ENCODE measurements at regions not wholly inside any gene's neighbourhood (a gene's known extent, or its start where the extent isn't known, plus 50 kb on each side); places are given as distances from the start of the nearest gene placed in this dataset.
"Not testable (repeated sequence)": the region's sequence is repeated elsewhere in the genome, so short reads cannot be mapped to it uniquely, and the experiment has no call there.

GRCh38 chr9:40928803-40929487 is 199.5 kb downstream of the FOXD4L6 start:
- DNase-seq = no peak

- DNase-seq = no peak
Measured at GRCh38 chr9:40927851-40928802, 200.4 kb downstream of the FOXD4L6 start.

- DNase-seq = no peak
Measured at GRCh38 chr9:40927260-40927631, 201.2 kb downstream of the FOXD4L6 start.

GRCh38 chr9:40926404-40927259 is 201.8 kb downstream of the FOXD4L6 start:
- no peak for DNase-seq

- DNase-seq = no peak
Measured at GRCh38 chr9:40925149-40925548, 203.3 kb downstream of the FOXD4L6 start.

- DNase-seq = not testable (repeated sequence)
Measured at GRCh38 chr9:40916399-40916783, 212.1 kb downstream of the FOXD4L6 start.

GRCh38 chr9:40915660-40916398 is 212.7 kb downstream of the FOXD4L6 start:
- not testable (repeated sequence) for DNase-seq

GRCh38 chr9:40914772-40915659 is 213.5 kb downstream of the FOXD4L6 start:
- no peak for DNase-seq

- no peak for DNase-seq
Measured at GRCh38 chr9:40913928-40914673, 214.4 kb downstream of the FOXD4L6 start.

- no peak for DNase-seq
Measured at GRCh38 chr9:40913096-40913719, 215.3 kb downstream of the FOXD4L6 start.

- DNase-seq = not testable (repeated sequence)
Measured at GRCh38 chr9:40912679-40913078, 215.8 kb downstream of the FOXD4L6 start.

- DNase-seq = no peak
Measured at GRCh38 chr9:40911647-40912046, 216.8 kb downstream of the FOXD4L6 start.

- DNase-seq = not testable (repeated sequence)
Measured at GRCh38 chr9:40910995-40911394, 217.5 kb downstream of the FOXD4L6 start.

- no peak for DNase-seq
Measured at GRCh38 chr9:40909821-40910220, 218.7 kb downstream of the FOXD4L6 start.

GRCh38 chr9:40909111-40909510 is 219.4 kb downstream of the FOXD4L6 start:
- not testable (repeated sequence) for DNase-seq

- no peak for DNase-seq
Measured at GRCh38 chr9:40907657-40908624, 220.5 kb downstream of the FOXD4L6 start.

- DNase-seq = not testable (repeated sequence)
Measured at GRCh38 chr9:40906879-40907278, 221.6 kb downstream of the FOXD4L6 start.

GRCh38 chr9:40892315-40892714 is 236.2 kb downstream of the FOXD4L6 start:
- DNase-seq = not testable (repeated sequence)

- not testable (repeated sequence) for DNase-seq
Measured at GRCh38 chr9:40885858-40886257, 242.6 kb downstream of the FOXD4L6 start.

Measured in hematopoietic multipotent progenitor cell treated with erythropoietin and hydrocortisone succinate and interleukin-3 and kit ligand, for 8 days (in vitro differentiated cells).